B cell (primary cell): ENCODE measurements at regions not wholly inside any gene's neighbourhood (a gene's known extent, or its start where the extent isn't known, plus 50 kb on each side); places are given as distances from the start of the nearest gene placed in this dataset.

Experiments used
- ATAC-seq: fragments of 200-7000 bp; cut with Tn5 transposase; one replicate; pipeline ENCODE4 v1.10.0; 2021; ENCODE audit warnings: low read depth, mild to moderate bottlenecking, moderate number of reproducible peaks, moderate library complexity
- CTCF ChIA-PET: fragments of 350-600 bp; sonication (Branson Sonifier 250); formaldehyde crosslinking; loops from one replicate; lab custom pipeline; 2021; ENCODE audit warnings: antibody characterized with exemption, inconsistent platforms; lab: Charles Lee
- POLR2A ChIA-PET: fragments of 350-600 bp; sonication (Branson Sonifier 250); formaldehyde crosslinking; loops from one replicate; lab custom pipeline; 2021; ENCODE audit warnings: antibody characterized with exemption; lab: Charles Lee
- DNase-seq: peaks from one replicate; pipeline ENCODE4 v3.0.0; 2013
- H2AFZ ChIP-seq: 2 replicates; pipeline ENCODE4 v1.6.1; 2012; ENCODE audit warnings: mild to moderate bottlenecking, low read depth, low read length; ENCODE audit not compliant: insufficient read depth, poor library complexity, severe bottlenecking
- H3K27ac ChIP-seq, 2 donors: 1 replicate in 1 of 2; 2 replicates in 1 of 2; pipeline ENCODE4 v1.5.1; 2012 to 2013; ENCODE audit warnings: low read length in 2 of 2, mild to moderate bottlenecking in 2 of 2, moderate library complexity in 1 of 2
- H3K27me3 ChIP-seq, 4 experiments: fragments of 200-600 bp in 1 of 4; sonication (generic) in 1 of 4; replicated peaks in 1 of 4; 1 replicate in 2 of 4; 2 replicates in 2 of 4; pipeline versions ENCODE4 v1.6.1 to v1.7.0; 2013 to 2016; ENCODE audit warnings: low read length in 3 of 4, mild to moderate bottlenecking in 2 of 4, mixed read lengths in 1 of 4, moderate library complexity in 1 of 4; ENCODE audit not compliant: insufficient read depth in 4 of 4, control insufficient read depth in 3 of 4; ENCODE audit errors: control extremely low read depth in 1 of 4
- H3K36me3 ChIP-seq, 2 experiments: replicated peaks in 1 of 2; 1 replicate in 1 of 2; 2 replicates in 1 of 2; pipeline versions ENCODE4 v1.6.1 to v1.7.1; 2013; ENCODE audit warnings: low read length in 1 of 2; ENCODE audit not compliant: insufficient read depth in 2 of 2, control insufficient read depth in 1 of 2; ENCODE audit errors: control extremely low read depth in 1 of 2, extremely low read depth in 1 of 2
- H3K4me1 ChIP-seq, 2 donors: fragments of 200-600 bp in 1 of 2; sonication (generic) in 1 of 2; 1 replicate in 1 of 2; 2 replicates in 1 of 2; pipeline versions ENCODE4 v1.5.1 to v1.6.1; 2013 to 2017; ENCODE audit warnings: low read length in 2 of 2; ENCODE audit not compliant: control insufficient read depth in 2 of 2, insufficient read depth in 2 of 2
- H3K4me2 ChIP-seq: replicated peaks from 2 replicates; pipeline ENCODE3; 2012; ENCODE audit warnings: mild to moderate bottlenecking, low read depth, low read length; ENCODE audit not compliant: poor library complexity, severe bottlenecking
- H3K4me3 ChIP-seq, 5 experiments: fragments of 200-600 bp in 1 of 5; sonication (generic) in 1 of 5; 1 replicate in 3 of 5; 2 replicates in 2 of 5; pipeline versions ENCODE4 v1.5.1 to v1.7.0; 2011 to 2016; ENCODE audit warnings: low read length in 4 of 5, mild to moderate bottlenecking in 4 of 5, low read depth in 2 of 5, control low read depth in 1 of 5, moderate library complexity in 1 of 5; ENCODE audit not compliant: insufficient read depth in 1 of 5; ENCODE audit errors: control extremely low read depth in 1 of 5, extremely low read depth in 1 of 5
- H3K79me2 ChIP-seq: fragments of 200-600 bp; sonication (generic); one replicate; pipeline ENCODE4 v1.6.0; 2016; ENCODE audit warnings: low read length; ENCODE audit not compliant: control insufficient read depth, insufficient read depth
- H3K9ac ChIP-seq: fragments of 200-600 bp; sonication (generic); 2 replicates; pipeline ENCODE4 v1.6.1; 2017; ENCODE audit warnings: mild to moderate bottlenecking, low read length, moderate library complexity
- H3K9me3 ChIP-seq, 3 donors: one replicate each; pipeline versions ENCODE4 v1.6.1 to v1.7.1; 2013; ENCODE audit warnings: low read length in 2 of 3; ENCODE audit not compliant: control insufficient read depth in 2 of 3, insufficient read depth in 1 of 3; ENCODE audit errors: control extremely low read depth in 1 of 3
- H4K20me1 ChIP-seq: 2 replicates; pipeline ENCODE4 v1.6.0; 2012; ENCODE audit warnings: mild to moderate bottlenecking, low read length; ENCODE audit not compliant: insufficient read depth, control insufficient read depth, poor library complexity, severe bottlenecking
- H3K27ac Mint-ChIP-seq: one replicate; pipeline ENCODE4 v1.8.0; 2021; ENCODE audit warnings: mixed read lengths
- H3K27me3 Mint-ChIP-seq: one replicate; pipeline ENCODE4 v1.8.0; 2021; ENCODE audit warnings: mixed read lengths
- H3K4me1 Mint-ChIP-seq: one replicate; pipeline ENCODE4 v1.8.0; 2021; ENCODE audit warnings: mixed read lengths
- H3K4me3 Mint-ChIP-seq: one replicate; pipeline ENCODE4 v1.8.0; 2021; ENCODE audit warnings: mixed read lengths
- H3K9me3 Mint-ChIP-seq: one replicate; pipeline ENCODE4 v1.8.0; 2022; ENCODE audit warnings: mixed read lengths; ENCODE audit not compliant: insufficient read depth
- CTCF ChIP-seq: fragments of 200-600 bp; IDR thresholded peaks from one replicate; pipeline ENCODE4 v1.8.0; 2022; ENCODE audit warnings: antibody characterized with exemption, mild to moderate bottlenecking
- EZH2 ChIP-seq: IDR thresholded peaks from 2 replicates; pipeline ENCODE4 v1.6.1; 2012; ENCODE audit warnings: borderline replicate concordance, low read depth, mild to moderate bottlenecking, moderate library complexity, low read length; ENCODE audit not compliant: insufficient read depth, poor library complexity, severe bottlenecking
- WGBS: methylation state at CpG from one replicate; pipeline ENCODE4 v1.1.5; 2013; ENCODE audit warnings: missing lambda C conversion rate; ENCODE audit not compliant: insufficient coverage; 5-methylcytosine and 5-hydroxymethylcytosine counted together
- intact Hi-C: fragments of 100-400 bp; cut with micrococcal nuclease; formaldehyde crosslinking; loops from one replicate; pipeline ENCODE4 v1.10.0; 2022

DNA sequence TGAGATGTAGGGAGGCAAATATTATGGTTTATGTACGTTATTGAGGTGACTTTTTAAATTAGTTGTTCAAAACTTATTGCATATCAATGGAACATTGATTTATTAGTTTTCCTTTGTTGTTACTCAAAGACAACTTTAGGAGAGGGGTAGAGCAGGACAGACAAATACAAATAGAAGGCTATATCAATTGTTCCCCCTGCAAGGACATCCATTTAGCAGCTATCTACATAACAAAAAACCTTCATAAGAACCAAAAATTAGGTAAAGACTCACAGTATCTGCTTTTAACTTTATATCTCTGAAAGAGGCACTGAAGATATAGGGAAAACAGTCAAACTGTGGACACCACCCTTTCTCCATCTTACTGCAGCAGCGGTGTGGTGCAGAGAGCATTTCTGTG lies 958.8 kb downstream of the DIPK2A start:
- H3K27ac Mint-ChIP-seq: no peak overlapping the region
- ChIA-PET POLR2A (no interaction called here), CTCF (no interaction called here)
- Histone ChIP-seq H3K4me1 (no peaks in the 10 kb centered on the region), H3K79me2 (no peaks in the 10 kb centered on the region), H3K36me3 (no peaks in the 10 kb centered on the region), H2AFZ (no peak overlapping the region), H3K9ac (no peak overlapping the region), H3K27ac (no peak overlapping the region), H3K9me3 (no peaks in the 10 kb centered on the region), H4K20me1 (no peaks in the 10 kb centered on the region), H3K4me2 (no peak overlapping the region), H3K4me3 (no peak overlapping the region), H3K27me3 (no peaks in the 10 kb centered on the region)
- no peak for TF ChIP-seq EZH2
- TF ChIP-seq CTCF: no peak
- WGBS: 100% methylated on average over 1 of the region's 2 CpGs
- H3K4me3 Mint-ChIP-seq: no peak overlapping the region
- H3K27me3 Mint-ChIP-seq: no peaks in the 10 kb centered on the region
- DNase-seq (no peak), ATAC-seq (no peak)
- no peaks in the 10 kb centered on the region for H3K4me1 Mint-ChIP-seq
- intact Hi-C loops: no loop called here
- no peaks in the 10 kb centered on the region for H3K9me3 Mint-ChIP-seq

DNA sequence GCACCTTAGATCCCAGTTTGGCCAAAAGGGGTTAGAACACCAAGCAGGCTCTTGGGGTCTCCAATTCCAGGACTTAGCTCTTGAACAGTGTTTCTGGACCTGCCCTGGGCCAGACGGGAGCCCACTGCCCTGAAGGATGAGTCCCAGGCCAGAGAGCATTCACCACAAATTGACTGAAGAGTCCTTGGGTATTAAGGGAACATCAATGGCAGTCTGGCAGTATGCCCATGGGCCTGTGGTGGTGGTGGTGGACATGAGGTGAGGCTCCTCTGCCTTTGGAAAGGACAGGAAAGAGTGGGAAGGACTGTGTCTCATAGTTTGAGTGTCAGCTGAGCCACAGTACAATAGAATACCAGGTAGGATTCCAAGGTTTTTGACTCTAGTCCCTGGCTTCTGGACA lies 960.0 kb downstream of the DIPK2A start:
- Mint-ChIP-seq H3K4me1 (no peaks in the 10 kb centered on the region), H3K4me3 (no peak overlapping the region), H3K27me3 (no peaks in the 10 kb centered on the region), H3K9me3 (peaks cover 2% of the 10 kb centered on the region), H3K27ac (no peak overlapping the region)
- intact Hi-C loops: no loop called here
- H3K27me3 ChIP-seq: no peaks in the 10 kb centered on the region
- no peak overlapping the region for H3K27ac ChIP-seq
- no peak for ATAC-seq
- no peak for TF ChIP-seq CTCF
- DNase-seq: no peak
- H2AFZ ChIP-seq: no peak overlapping the region
- no peak overlapping the region for H3K9ac ChIP-seq
- H3K79me2 ChIP-seq: no peaks in the 10 kb centered on the region
- 100% methylated on average over 1 of the region's 1 CpG for WGBS
- POLR2A ChIA-PET: no interaction called here
- no peaks in the 10 kb centered on the region for H4K20me1 ChIP-seq
- H3K9me3 ChIP-seq: no peaks in the 10 kb centered on the region
- H3K4me2 ChIP-seq: no peak overlapping the region
- H3K4me3 ChIP-seq: no peak overlapping the region
- CTCF ChIA-PET: no interaction called here
- H3K4me1 ChIP-seq: no peaks in the 10 kb centered on the region
- H3K36me3 ChIP-seq: no peaks in the 10 kb centered on the region
